ENCODE measurements at regions not wholly inside any gene's neighbourhood (a gene's known extent, or its start where the extent isn't known, plus 50 kb on each side); places are given as distances from the start of the nearest gene placed in this dataset.

DNA sequence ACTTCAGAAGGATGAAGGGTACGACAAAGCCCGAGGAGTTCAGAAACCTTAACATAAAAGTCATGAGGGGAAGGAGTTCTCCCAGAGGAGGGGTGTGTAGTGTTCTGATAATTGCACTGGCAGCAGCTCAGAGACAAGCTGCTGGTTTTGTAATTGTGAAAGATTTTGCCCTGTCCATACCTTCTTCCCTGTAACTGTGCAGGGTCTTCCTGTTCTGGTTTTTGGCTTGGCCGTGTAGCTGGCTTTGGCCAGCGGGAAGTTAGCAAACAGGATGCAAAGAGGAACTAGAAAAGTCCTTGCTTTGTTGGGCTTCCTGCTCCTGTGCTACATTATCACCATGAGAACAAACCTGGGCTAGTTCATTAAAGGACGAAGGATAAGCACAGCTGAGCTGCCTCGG lies 160.8 kb downstream of the LPIN1 start:
- Mint-ChIP-seq H3K4me1 (no peaks in the 10 kb centered on the region), H3K36me3 (no peaks in the 10 kb centered on the region), H3K27ac (no peak overlapping the region), H3K9me3 (no peaks in the 10 kb centered on the region), H3K27me3 (no peaks in the 10 kb centered on the region), H3K4me3 (no peak overlapping the region)
- DNase-seq, result no peak

DNA sequence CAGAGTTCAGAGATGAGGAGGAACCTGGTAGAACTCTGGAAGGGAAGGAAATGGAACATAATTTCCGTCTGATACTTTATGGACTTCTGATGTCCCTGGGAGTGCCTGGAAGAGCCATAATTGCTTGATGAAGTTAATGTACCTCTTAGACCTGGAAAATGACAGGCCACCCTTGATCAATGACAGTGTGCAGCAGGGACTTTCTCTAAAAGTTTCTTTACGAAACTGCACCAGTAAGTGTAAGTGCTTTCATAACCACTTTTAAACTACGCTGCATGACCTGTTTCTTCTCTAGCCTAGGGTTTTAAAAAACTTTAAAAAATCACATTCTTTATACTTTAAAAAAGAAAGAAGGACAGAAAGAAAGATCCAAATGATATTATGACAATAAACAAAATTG lies 164.5 kb downstream of the LPIN1 start:
- no peak for DNase-seq
- H3K36me3 Mint-ChIP-seq, result peaks cover 2% of the 10 kb centered on the region

DNA sequence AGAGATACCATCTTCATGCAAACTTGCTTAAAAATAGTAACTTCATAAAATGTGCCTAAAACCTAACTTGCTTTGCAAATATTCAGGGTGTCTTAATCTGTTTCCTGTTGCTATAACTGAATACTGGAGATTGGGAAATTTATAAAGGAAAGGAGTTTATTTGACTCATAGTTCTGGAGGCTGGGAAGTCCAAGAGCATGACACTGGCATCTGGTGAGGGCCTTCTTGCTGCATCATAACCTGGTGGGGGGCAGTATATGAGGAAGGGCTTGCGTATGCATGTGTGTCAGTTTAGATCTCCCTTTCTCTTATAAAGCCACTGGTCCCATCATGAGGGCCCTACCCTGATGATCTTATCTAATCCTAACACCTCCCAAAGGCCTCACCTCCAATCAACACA lies 166.5 kb downstream of the LPIN1 start:
- Mint-ChIP-seq H3K36me3 (peaks cover 2% of the 10 kb centered on the region), H3K27ac (no peak overlapping the region), H3K9me3 (peaks cover 7% of the 10 kb centered on the region), H3K4me1 (no peaks in the 10 kb centered on the region), H3K4me3 (no peak overlapping the region), H3K27me3 (no peaks in the 10 kb centered on the region)
- DNase-seq, result no peak

More for the DNA sequence above, 164.5 kb downstream of the LPIN1 start:
- no peak overlapping the region for H3K27ac Mint-ChIP-seq
- no peaks in the 10 kb centered on the region for H3K4me1 Mint-ChIP-seq
- peaks cover 7% of the 10 kb centered on the region for H3K9me3 Mint-ChIP-seq
- H3K4me3 Mint-ChIP-seq, result no peak overlapping the region
- H3K27me3 Mint-ChIP-seq, result no peaks in the 10 kb centered on the region

DNA sequence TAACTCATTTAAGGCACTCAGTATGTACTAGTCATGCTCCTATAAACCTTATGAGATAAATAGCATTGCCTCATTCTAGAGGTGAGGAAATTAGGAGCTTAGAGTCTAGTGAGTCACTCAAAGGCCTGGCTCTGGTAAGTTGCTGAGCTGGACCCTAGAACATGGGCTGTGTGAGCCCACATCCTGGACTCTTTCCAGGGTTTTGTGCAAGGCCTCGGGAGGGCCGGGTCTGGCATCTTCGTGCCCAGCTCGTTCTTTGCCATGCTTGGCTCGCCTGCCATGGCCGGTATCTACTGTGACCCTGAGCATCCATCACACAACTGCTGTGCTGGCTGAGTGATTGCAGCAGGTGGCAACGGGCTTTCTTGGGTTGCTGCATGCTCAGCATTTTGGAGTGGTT lies 168.0 kb downstream of the LPIN1 start:
- H3K27me3 Mint-ChIP-seq, result no peaks in the 10 kb centered on the region
- H3K4me3 Mint-ChIP-seq, result no peak overlapping the region
- DNase-seq, result no peak
- H3K9me3 Mint-ChIP-seq, result peaks cover 7% of the 10 kb centered on the region
- peaks cover 2% of the 10 kb centered on the region for H3K36me3 Mint-ChIP-seq
- H3K4me1 Mint-ChIP-seq, result no peaks in the 10 kb centered on the region
- H3K27ac Mint-ChIP-seq, result no peak overlapping the region

DNA sequence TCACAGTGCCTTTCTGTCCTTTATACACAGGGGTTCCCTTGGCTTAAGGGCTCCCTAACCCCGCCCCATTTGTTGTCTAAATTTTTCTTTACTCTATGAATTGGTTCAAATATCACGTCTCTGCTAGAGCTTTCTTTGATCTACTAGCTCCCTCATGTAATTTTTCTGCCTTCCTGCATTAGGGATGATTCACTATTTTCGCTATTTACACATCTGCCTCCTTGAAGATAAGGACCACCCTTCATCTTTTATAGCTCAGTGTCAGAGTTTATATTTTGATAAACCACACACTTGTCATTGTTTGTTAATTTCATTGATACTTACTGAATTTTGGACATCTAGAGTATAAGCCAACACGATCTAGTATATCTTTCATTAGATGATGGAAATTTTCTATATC lies 169.2 kb downstream of the LPIN1 start:
- no peak for DNase-seq
- H3K4me3 Mint-ChIP-seq, result no peak overlapping the region
- peaks cover under 1% of the 10 kb centered on the region for H3K4me1 Mint-ChIP-seq
- no peak overlapping the region for H3K27ac Mint-ChIP-seq
- H3K36me3 Mint-ChIP-seq, result peaks cover 2% of the 10 kb centered on the region
- peaks cover 7% of the 10 kb centered on the region for H3K9me3 Mint-ChIP-seq
- no peaks in the 10 kb centered on the region for H3K27me3 Mint-ChIP-seq

DNA sequence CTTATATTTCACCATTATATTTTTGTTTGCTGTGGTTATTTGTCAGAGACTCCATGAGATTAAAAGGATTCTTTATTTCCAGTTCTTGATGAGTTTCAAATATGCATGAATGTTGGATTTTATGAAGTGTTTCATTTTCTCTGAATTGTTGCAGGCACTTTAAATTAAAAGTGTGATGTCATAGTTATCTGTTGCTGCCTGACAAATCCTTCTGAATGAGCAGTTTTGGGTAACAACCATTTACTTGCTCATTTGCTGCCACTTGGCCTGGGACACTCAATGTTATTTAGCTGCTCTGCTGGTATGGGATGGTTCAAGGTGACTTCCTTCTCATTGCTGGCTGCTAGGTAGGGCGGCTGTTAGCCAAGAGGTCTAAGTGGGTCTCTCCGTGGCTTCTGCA lies 173.5 kb downstream of the LPIN1 start:
- Mint-ChIP-seq H3K27ac (no peak overlapping the region), H3K4me3 (no peak overlapping the region), H3K36me3 (peaks cover under 1% of the 10 kb centered on the region), H3K9me3 (no peaks in the 10 kb centered on the region), H3K4me1 (peaks cover 9% of the 10 kb centered on the region), H3K27me3 (no peaks in the 10 kb centered on the region)
- DNase-seq, result no peak

DNA sequence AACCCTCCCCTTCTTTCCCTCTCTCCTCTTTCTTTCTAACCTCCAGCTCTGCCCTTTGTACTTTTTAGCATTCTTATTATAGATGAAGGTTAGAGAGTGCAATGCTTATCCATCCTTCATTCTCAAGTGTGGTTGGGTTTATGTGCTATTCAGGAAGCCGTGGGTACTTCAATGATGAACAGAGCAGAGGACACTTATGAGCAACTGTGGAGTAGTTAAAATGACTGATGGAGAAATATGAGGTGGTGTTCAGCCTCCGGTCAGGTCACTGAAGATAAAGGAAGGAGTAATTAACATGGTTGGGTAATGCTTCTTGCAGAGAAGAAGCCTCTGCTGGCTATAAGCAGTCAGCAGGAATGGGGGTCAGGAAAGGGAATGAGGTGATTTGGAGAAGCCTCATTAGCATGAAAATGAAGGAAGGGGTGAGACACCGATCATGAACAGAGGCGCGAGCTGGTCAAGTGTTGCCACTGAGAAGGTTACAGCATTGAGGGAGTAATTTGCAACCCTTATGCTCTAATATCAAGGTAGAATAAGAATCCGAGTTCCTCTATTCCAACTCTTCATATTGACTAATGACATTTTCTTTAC lies 174.7 kb downstream of the LPIN1 start:
- no peaks in the 10 kb centered on the region for H3K9me3 Mint-ChIP-seq
- peaks cover 9% of the 10 kb centered on the region for H3K4me1 Mint-ChIP-seq
- no peak for DNase-seq
- no peak overlapping the region for H3K4me3 Mint-ChIP-seq
- H3K36me3 Mint-ChIP-seq, result no peaks in the 10 kb centered on the region
- no peaks in the 10 kb centered on the region for H3K27me3 Mint-ChIP-seq
- no peak overlapping the region for H3K27ac Mint-ChIP-seq

DNA sequence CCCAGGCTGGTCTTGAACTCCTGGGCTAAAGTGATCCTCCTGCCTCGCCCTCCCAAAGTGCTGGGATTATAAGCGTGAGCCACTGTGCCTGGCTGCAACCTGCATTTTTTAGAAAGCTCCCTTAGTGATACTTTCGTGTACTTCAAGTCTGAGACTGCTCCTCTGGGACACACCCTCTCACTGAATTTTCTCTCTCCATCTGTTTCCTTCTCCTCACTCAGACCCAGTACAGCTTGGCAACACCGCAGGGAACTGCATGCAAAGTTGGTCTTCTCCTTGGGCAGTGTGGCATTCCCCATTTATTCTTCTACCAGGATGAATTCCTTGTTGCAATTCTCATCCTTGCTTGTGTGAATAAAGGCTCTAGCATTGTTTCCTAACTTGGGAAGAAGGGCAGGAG lies 175.9 kb downstream of the LPIN1 start:
- DNase-seq, result no peak
- Mint-ChIP-seq H3K4me3 (no peak overlapping the region), H3K36me3 (no peaks in the 10 kb centered on the region), H3K9me3 (no peaks in the 10 kb centered on the region), H3K4me1 (peaks cover 9% of the 10 kb centered on the region), H3K27ac (no peak overlapping the region), H3K27me3 (no peaks in the 10 kb centered on the region)

DNA sequence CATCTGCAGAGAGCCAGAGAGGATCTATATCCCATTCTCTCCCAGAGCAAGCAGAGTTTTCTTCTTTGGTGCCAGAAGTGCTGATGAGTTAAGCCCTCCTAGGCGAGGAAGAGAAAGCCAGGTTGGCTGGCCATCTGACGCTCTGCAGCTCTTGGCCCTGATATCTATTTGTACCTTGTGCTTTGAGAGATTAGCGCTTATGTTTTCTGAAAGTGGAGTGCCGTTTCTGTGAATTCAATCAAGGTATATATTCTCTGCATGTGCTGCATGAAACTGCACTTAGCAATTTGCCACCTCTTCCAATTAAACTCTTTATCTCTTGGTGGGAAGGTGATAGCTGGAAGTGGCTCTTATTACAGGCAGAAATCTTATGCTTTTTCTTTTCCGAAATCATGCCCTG lies 177.5 kb downstream of the LPIN1 start:
- H3K9me3 Mint-ChIP-seq, result no peaks in the 10 kb centered on the region
- no peak overlapping the region for H3K27ac Mint-ChIP-seq
- H3K4me3 Mint-ChIP-seq, result no peak overlapping the region
- H3K36me3 Mint-ChIP-seq, result no peaks in the 10 kb centered on the region
- H3K27me3 Mint-ChIP-seq, result no peaks in the 10 kb centered on the region
- DNase-seq, result no peak
- H3K4me1 Mint-ChIP-seq, result peaks cover 9% of the 10 kb centered on the region

DNA sequence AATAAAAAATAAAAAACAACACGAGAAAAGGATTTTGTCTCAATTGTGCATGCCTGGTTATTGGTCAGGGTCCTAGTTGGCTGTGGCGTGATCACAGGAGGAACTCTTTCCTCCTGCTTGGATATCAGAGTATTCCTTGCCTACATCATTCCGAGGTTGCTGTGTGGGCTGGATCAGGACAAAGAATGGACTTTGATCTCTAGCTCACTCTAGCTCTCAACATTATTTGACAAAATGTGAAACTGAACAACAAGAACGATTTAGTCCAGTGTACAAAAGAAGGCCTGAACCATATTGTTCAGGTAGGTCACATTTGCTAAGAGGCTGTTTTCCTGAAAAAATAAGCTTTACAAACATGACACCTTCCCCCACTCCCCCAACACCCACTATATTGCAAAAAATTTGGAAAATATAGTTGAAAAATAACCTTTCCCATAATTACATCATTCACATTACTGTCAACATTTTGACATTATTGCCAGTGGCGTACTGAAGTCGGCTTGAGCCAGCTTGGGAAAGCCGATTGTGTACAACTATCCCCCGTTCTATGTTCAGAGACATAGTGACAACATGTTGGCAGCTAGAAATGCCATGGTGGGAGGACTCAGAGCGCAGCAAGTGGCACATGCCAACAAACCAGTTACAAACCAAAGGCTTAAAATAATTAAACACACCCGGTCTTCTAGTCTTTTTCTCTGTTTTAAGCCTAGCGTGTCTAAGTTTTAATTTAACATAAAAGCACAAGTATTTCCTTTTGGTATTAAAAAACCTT lies 179.0 kb downstream of the LPIN1 start:
- no peaks in the 10 kb centered on the region for H3K27me3 Mint-ChIP-seq
- no peak overlapping the region for H3K4me3 Mint-ChIP-seq
- no peaks in the 10 kb centered on the region for H3K36me3 Mint-ChIP-seq
- DNase-seq, result no peak
- H3K9me3 Mint-ChIP-seq, result no peaks in the 10 kb centered on the region
- peaks cover 13% of the 10 kb centered on the region for H3K4me1 Mint-ChIP-seq
- no peak overlapping the region for H3K27ac Mint-ChIP-seq

DNA sequence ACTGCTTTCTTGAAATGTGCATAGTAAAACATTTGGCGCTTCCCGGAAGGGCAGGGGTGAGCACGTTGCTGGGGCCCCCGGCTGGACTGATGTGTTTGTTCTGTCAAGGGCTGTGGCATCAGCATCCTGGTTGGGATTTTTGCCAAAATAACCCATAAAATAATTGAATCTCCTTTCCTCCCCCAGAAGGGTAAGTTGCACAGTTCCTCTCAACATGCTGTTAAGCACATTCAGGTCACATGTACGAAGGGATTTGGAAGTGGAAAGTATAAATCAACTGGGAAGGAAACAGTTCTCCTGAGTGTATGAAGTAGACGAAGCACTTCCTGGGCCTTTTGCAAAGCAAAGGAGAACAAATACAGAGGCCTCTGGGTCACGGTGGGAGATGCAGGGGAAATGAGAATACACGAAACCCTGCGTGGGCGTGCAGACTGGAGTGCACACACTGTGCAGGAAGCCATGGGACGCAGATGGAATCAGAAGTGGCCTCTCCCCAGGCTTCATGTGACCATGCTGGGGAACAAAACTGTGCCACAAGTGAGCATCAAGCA lies 183.9 kb downstream of the LPIN1 start:
- DNase-seq, result no peak
- peaks cover 8% of the 10 kb centered on the region for H3K4me1 Mint-ChIP-seq
- H3K9me3 Mint-ChIP-seq, result no peaks in the 10 kb centered on the region
- no peak overlapping the region for H3K4me3 Mint-ChIP-seq
- no peak overlapping the region for H3K27ac Mint-ChIP-seq
- H3K36me3 Mint-ChIP-seq, result peaks cover 2% of the 10 kb centered on the region
- no peaks in the 10 kb centered on the region for H3K27me3 Mint-ChIP-seq

DNA sequence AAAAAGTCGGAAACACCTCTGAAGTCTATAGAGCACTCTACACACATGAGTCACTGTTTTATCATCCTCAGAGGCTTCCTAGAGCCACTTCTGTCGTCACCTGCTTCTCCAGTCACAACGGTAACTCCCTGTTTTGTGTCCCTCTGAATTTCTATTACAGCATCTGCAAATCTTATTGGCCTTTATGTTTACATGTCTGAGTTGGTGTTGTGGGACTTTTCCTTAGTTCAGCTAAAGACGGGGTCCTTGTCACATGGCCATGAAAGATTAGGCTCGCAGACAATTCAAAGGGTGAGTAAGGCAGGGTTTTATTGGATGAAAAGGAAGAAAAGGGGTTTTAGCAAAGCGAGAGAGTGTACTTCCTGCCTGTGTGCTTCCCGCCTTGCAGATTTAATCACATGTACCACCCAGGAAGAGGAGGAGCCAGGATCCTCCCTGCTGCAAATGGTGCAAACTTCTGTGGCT lies 185.6 kb downstream of the LPIN1 start:
- Mint-ChIP-seq H3K27me3 (no peaks in the 10 kb centered on the region), H3K27ac (no peak overlapping the region), H3K9me3 (no peaks in the 10 kb centered on the region), H3K4me3 (no peak overlapping the region), H3K36me3 (peaks cover 2% of the 10 kb centered on the region), H3K4me1 (peaks cover 8% of the 10 kb centered on the region)
- DNase-seq, result no peak

DNA sequence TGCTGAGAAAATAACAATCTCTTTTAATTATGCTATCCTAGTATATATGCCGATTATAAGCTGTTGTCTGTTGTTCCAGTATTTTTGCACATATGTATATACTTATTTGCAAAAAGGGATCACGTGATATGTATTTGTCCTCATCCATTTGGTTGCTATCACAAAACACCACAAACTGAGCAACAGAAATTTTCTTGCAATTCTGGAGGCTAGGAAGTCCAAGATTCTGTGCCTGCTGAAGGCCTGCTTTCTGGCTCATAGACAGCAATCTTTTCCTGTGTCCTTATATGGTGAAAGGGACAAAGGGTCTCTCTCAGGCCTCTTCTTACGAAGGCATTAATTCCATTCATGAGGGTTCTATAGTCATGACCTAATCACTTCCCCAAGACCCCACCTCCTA lies 186.5 kb downstream of the LPIN1 start:
- H3K4me1 Mint-ChIP-seq, result peaks cover 8% of the 10 kb centered on the region
- no peak overlapping the region for H3K27ac Mint-ChIP-seq
- H3K4me3 Mint-ChIP-seq, result no peak overlapping the region
- no peaks in the 10 kb centered on the region for H3K9me3 Mint-ChIP-seq
- no peaks in the 10 kb centered on the region for H3K27me3 Mint-ChIP-seq
- no peak for DNase-seq
- peaks cover 2% of the 10 kb centered on the region for H3K36me3 Mint-ChIP-seq

DNA sequence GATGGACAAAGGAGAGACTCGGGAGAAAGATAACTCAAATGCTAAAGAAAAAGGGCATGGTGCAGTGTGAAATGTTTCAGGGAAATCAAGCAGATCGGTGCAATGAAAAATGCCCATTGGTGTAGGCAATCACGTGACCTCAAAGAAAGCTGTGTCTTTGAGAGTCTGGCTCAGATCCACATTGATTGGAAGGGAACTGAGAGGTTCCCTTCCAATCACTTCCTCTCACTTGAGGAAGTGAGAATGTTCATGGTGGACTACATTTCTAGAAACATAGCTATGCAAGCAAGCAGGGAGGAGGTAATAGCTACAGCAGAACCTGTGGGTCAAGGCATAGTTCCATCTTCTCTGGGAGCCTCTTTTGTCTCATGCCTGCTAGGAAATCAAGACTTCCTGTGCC lies 187.4 kb downstream of the LPIN1 start:
- no peak overlapping the region for H3K27ac Mint-ChIP-seq
- H3K36me3 Mint-ChIP-seq, result peaks cover 2% of the 10 kb centered on the region
- H3K9me3 Mint-ChIP-seq, result no peaks in the 10 kb centered on the region
- no peak overlapping the region for H3K4me3 Mint-ChIP-seq
- H3K4me1 Mint-ChIP-seq, result peaks cover 8% of the 10 kb centered on the region
- DNase-seq, result no peak
- no peaks in the 10 kb centered on the region for H3K27me3 Mint-ChIP-seq

DNA sequence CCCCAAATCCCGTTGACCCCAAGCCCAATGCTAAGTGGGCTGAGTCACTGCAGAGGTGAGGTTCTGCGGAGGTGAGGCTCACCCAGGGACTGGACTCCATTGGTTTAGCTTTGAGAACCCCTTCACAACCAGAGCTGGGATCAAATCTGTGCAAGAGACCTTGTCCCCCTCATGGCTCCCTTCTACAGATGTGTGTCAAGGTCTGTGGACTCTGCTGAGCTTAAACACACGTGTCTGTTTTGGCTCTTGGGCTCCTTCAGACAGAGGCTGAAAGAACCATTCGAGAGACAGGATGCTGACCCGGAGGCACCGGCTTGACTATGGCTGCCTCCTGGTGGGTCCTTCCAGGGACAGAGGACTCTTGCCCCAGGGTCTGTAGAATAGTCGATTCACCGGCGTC lies 190.3 kb downstream of the LPIN1 start:
- peaks cover 2% of the 10 kb centered on the region for H3K36me3 Mint-ChIP-seq
- DNase-seq, result no peak
- no peaks in the 10 kb centered on the region for H3K9me3 Mint-ChIP-seq
- H3K4me1 Mint-ChIP-seq, result peaks cover 3% of the 10 kb centered on the region
- no peak overlapping the region for H3K4me3 Mint-ChIP-seq
- H3K27me3 Mint-ChIP-seq, result no peaks in the 10 kb centered on the region
- no peak overlapping the region for H3K27ac Mint-ChIP-seq

DNA sequence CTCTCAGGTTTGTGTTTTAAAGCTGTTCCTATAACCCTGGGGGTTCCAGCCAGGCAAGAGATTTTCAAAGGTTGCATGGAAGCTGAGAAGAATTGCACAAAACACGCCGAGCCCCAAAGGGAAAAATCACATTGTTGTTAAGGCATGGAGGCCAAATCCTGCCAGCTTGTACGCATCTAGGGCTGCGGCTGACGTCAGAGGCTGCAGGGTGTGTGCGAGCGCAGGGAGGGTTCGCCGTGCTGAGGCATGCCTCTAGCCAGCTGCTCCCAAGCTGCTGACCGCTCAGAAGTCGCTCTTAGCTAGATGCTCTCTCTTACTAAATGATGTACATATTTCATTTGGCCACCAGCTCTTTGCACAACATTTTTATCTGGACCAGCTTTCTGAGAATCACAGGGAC lies 191.8 kb downstream of the LPIN1 start:
- H3K27me3 Mint-ChIP-seq, result no peaks in the 10 kb centered on the region
- peaks cover 3% of the 10 kb centered on the region for H3K4me1 Mint-ChIP-seq
- H3K27ac Mint-ChIP-seq, result no peak overlapping the region
- H3K4me3 Mint-ChIP-seq, result no peak overlapping the region
- no peaks in the 10 kb centered on the region for H3K9me3 Mint-ChIP-seq
- H3K36me3 Mint-ChIP-seq, result peaks cover 3% of the 10 kb centered on the region
- DNase-seq, result no peak

Data from activated naive CD8-positive, alpha-beta T cell treated with anti-CD3 and anti-CD28 coated beads for 36 hours (primary cell).